NT2/D1 (cell line): ENCODE measurements at regions not wholly inside any gene's neighbourhood (a gene's known extent, or its start where the extent isn't known, plus 50 kb on each side); places are given as distances from the start of the nearest gene placed in this dataset.

Experiments used
- SUZ12 ChIP-seq: IDR thresholded peaks from 2 replicates; pipeline ENCODE4 v1.6.1; 2011; ENCODE audit not compliant: insufficient read length, insufficient read depth; ENCODE audit errors: extremely low read depth
- YY1 ChIP-seq: IDR thresholded peaks from 2 replicates; pipeline ENCODE4 v1.6.1; 2011; ENCODE audit not compliant: insufficient read length, insufficient read depth
- ZNF274 ChIP-seq: IDR thresholded peaks from 2 replicates; pipeline ENCODE4 v1.6.1; 2011; ENCODE audit warnings: mild to moderate bottlenecking, low read depth, low read length

DNA sequence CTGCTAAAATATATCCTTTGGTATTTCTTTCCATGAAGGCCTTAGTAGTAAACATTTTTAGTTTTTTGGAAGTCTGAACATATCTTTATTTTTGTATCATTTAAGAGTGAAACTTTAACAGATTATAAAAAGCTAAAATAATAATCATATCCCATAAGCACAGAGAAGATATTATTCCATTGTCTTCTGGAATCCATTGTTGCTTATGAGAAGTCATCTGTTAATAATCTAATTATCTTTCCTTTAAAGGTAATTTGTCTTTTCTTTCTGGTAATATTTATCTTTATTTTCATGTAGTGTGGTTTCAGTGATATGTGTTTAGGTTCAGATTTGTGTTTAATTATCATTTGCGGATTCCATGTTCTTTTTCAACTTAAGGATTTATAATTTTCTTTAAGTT lies 261.7 kb downstream of the MSRB3 start:
- no peak for TF ChIP-seq ZNF274
- TF ChIP-seq SUZ12, result no peak
- TF ChIP-seq YY1, result no peak
